LHCN-M2 (cell line): ENCODE measurements at regions not wholly inside any gene's neighbourhood (a gene's known extent, or its start where the extent isn't known, plus 50 kb on each side); places are given as distances from the start of the nearest gene placed in this dataset.
"Not testable (repeated sequence)": the region's sequence is repeated elsewhere in the genome, so short reads cannot be mapped to it uniquely, and the experiment has no call there.

ENCODE experiments used
- DNase-seq: peaks from one replicate; pipeline ENCODE4 v3.0.0-alpha.2; 2012; ENCODE audit warnings: low read depth

- DNase-seq: no peak
Observed at GRCh38 chr1:47658161-47658920, 220.5 kb downstream of the FOXD2 start.

DNA sequence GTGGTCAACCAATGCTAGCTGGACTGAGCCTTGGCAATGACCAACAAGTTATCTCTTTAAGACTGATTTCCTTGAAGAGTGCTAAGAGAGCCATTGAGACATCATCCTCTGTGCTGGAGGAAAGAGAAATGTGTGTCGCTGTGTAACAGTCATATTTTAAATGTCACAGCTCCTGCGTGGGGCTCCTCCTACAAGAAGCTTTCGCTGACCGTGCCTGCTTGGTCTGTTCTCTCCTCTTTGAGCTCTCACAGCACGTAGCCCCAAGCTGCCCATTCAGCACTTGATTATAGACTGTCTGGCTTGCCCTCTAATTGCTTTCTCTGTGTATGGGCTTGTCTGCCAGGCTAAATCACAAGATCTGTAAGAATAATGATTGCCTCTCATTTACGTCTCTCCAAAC, 221.3 kb downstream of the FOXD2 start:
- no peak for DNase-seq

DNA sequence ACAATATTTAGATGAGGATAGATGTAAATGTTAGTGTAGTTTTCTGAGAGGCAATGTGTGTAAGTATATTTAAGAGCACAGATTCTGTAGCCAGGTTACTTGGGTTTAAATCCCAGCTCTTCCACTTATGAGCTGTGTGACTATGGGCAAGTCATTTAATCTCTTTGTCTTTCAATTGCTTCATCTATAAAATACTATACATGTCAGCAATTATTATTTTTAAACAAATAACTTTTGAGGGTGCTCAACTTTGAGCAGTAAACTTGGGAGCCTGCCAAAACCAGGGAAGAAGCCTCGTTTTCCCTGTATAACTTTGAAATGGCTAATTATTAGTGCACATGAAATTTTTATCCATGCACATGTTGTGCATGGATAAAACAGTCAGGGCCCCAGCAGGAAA, 222.8 kb downstream of the FOXD2 start:
- DNase-seq: no peak

DNA sequence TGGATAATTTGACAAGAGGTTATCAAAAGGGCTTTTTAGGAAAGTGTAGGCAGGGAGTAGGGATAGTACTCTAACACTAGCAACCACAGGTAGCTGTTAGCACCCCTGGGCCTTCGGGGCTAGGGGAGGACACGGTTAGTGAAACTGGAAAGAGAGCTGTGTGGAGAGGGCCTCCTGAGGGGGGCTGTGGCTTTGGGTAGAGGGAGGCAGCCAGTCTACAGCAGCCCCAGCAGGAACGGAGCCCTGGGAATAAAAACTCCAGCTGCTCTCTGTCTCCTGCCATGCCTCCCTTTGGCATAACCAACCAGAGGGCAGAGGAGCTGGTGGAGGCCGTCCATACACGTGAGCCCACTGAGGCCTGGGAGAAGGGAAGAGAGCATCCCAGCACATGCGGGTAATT, 223.2 kb downstream of the FOXD2 start:
- no peak for DNase-seq

DNA sequence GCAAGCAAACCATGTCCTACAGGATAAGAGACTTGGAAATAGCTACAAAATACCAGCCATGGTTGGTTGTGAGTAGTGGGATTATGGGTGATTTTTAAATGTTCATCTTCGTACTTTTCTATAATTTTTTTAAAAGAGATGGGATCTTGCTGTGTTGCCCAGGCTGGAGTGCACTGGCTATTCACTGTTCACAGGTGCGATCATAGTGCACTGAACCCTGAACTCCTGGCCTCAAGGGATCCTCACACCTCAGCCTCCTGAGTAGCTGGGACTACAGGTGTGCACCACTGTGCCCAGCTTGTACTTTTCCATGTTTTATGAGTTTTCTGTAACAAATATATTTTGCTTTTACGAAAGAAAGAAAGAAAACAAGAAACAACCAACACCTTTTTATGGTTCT, 224.2 kb downstream of the FOXD2 start:
- no peak for DNase-seq

GRCh38 chr1:47663286-47663685, 225.4 kb downstream of the FOXD2 start:
- no peak for DNase-seq

DNA sequence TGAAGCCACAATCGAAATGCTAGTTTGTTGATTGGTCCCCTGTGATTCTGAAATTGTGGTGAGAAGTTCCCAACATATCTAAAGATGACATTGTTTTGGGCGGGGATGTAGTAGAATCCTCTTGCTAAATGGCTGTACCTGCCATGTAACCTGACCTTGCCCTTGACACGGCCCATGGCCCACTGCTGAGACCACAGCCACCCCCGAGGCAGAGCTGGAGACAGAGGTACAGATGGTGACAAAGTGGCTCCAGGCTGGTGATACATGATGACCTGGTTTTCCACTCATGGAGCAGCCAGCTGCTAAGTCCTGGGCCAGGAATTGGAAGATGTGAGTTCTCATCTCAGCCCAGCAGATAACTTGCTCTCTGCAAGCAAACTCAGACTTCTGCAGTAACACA, 226.5 kb downstream of the FOXD2 start:
- DNase-seq: no peak

GRCh38 chr1:47664896-47665295, 227.1 kb downstream of the FOXD2 start:
- not testable (repeated sequence) for DNase-seq

GRCh38 chr1:47669081-47669585, 231.3 kb downstream of the FOXD2 start:
- DNase-seq: no peak

DNA sequence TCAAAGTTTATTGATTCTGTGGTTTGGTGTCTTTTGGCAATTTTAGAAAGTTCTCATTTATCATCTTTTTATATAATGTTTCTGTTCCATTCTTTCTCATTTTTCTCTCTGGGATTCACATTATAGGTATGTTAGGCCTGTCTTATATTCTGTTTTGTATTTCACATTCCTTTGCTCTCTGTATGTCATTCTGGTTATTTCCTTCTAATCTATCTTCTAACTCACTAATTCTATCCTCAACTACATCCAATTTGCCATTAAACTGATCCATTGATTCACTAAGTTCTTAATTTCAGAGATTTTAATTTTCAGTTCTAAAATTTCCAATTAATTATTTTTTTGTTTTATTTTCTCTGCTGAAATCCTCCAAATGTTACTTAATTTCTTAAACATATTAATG, 234.8 kb downstream of the FOXD2 start:
- no peak for DNase-seq

GRCh38 chr1:47674189-47674588, 236.3 kb downstream of the FOXD2 start:
- DNase-seq: no peak

- no peak for DNase-seq
Observed at GRCh38 chr1:47675047-47675675, 237.3 kb downstream of the FOXD2 start.

GRCh38 chr1:47675721-47676120, 237.9 kb downstream of the FOXD2 start:
- no peak for DNase-seq

- no peak for DNase-seq
Observed at GRCh38 chr1:47676311-47677054, 238.6 kb downstream of the FOXD2 start.

DNA sequence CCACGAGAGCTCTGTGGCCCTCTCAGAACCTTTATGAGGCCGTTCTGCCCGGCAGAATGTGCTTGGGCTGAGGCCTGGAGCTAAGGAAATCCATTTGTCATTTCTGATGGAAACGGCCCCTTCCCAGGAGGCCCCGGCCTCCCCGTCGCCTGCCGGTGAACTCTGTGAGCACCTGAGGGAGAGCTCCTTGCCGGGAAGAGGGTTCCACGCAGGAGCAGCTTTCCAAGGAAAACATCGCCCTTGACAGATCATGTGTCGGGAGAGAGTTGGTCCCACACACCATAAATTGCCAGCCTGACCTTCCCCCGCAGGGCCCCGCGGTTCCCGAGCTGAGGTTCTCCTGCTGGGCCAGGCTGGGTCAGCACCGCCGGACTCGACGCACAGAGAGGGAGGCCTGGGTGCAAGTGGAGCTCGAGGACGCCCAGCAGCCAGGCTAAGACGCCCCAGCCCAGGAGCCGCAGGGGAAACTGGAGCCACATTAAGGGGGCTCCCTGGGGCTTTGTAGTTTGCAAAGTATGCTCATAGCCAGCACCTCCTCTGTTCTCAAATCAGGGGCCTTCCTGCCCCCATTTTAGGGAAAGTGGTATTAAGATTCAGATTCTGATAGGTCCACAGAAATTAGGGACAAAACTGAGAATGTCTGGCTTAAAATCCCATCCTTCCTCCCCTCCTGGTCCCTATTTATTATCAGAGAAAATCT, 239.5 kb downstream of the FOXD2 start:
- no peak for DNase-seq

DNA sequence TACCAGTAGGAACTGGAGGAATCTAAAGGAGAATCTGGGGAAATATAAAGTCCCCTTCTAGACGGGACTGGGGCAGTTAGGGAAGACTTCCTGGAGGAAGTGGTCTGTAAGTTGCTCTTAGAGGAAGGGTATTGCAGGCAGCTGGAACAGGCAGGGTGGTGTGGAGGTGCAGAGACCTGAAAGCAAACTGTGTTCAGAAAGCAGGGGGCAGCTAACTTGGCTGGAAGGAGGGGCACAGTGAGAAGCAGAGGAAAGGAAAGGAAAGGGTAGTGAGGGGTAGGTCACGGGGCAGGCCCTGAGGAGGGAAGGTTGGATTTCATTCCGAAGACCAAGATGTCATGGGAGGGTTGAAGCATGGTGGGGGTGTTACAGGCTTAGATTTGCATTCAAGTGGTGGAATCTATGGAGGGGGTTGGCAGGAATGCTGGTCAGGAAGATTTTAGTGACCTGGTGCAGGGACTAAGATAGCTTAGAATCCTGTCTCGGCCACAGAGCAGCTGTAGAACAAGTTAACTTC, 240.7 kb downstream of the FOXD2 start:
- DNase-seq: no peak

DNA sequence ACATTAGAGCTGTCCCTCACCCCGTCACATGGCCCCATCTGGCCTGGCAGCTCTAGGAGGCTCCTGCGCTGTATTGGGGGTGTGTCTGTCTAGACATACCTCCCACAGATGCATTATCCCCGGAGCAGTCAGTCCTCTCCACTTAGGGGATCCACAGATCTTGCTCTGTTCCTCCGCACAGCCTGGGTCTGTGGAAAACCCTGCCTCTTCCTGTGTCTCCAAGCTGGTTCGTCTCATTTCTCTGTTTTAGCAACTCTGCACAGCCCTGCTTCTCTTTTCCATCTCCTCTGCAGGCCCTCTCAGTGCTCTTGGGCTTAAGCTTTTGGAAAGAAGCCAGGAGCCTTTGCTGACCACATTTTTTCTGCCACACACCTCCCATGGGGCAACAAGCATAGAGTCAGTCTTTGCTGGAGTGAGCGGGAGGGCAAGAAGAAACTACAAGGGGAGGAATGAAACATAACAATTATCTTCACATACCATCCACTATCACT, 241.5 kb downstream of the FOXD2 start:
- peak; percentile 7 for DNase-seq

- DNase-seq: no peak
Observed at GRCh38 chr1:47679826-47680225, 242.0 kb downstream of the FOXD2 start.

GRCh38 chr1:47680815-47681475, 243.1 kb downstream of the FOXD2 start:
- DNase-seq: no peak

- DNase-seq: no peak
Observed at GRCh38 chr1:47681735-47682134, 243.9 kb downstream of the FOXD2 start.

GRCh38 chr1:47682198-47682597, 244.4 kb downstream of the FOXD2 start:
- no peak for DNase-seq
